GM10266 (cell line): ENCODE measurements at regions not wholly inside any gene's neighbourhood (a gene's known extent, or its start where the extent isn't known, plus 50 kb on each side); places are given as distances from the start of the nearest gene placed in this dataset.

Experiments
- DNase-seq: peaks from one replicate; pipeline ENCODE4 v3.0.0; 2012; ENCODE audit errors: extremely low spot score
- TF ChIP-seq, protein P1 (sequence below): IDR thresholded peaks from 2 replicates; pipeline ENCODE4 v1.5.1; 2012; ENCODE audit warnings: mild to moderate bottlenecking, low read depth; ENCODE audit not compliant: control insufficient read depth, insufficient read depth; ENCODE audit errors: missing control alignments

DNA sequence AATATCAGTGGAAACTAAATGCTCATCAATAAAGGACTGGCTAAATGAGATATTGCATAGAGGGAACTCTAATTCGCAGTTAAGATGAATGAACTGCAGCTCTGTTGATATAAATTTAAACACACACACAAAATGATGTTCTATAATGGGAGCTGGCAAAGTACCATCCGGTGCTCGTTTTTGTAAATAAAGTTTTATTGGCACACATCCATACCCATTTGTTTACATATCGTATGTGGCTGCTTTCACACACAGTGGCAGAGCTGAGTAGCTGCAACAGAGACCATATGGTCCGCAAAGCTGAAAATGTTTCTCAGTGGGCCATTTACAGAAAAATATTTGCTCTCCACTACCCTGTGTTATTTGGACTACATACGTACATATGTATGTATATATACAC, 120.7 kb downstream of the EDN3 start:
- no peak for DNase-seq
- TF ChIP-seq, protein P1, sequence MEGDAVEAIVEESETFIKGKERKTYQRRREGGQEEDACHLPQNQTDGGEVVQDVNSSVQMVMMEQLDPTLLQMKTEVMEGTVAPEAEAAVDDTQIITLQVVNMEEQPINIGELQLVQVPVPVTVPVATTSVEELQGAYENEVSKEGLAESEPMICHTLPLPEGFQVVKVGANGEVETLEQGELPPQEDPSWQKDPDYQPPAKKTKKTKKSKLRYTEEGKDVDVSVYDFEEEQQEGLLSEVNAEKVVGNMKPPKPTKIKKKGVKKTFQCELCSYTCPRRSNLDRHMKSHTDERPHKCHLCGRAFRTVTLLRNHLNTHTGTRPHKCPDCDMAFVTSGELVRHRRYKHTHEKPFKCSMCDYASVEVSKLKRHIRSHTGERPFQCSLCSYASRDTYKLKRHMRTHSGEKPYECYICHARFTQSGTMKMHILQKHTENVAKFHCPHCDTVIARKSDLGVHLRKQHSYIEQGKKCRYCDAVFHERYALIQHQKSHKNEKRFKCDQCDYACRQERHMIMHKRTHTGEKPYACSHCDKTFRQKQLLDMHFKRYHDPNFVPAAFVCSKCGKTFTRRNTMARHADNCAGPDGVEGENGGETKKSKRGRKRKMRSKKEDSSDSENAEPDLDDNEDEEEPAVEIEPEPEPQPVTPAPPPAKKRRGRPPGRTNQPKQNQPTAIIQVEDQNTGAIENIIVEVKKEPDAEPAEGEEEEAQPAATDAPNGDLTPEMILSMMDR: no peak

DNA sequence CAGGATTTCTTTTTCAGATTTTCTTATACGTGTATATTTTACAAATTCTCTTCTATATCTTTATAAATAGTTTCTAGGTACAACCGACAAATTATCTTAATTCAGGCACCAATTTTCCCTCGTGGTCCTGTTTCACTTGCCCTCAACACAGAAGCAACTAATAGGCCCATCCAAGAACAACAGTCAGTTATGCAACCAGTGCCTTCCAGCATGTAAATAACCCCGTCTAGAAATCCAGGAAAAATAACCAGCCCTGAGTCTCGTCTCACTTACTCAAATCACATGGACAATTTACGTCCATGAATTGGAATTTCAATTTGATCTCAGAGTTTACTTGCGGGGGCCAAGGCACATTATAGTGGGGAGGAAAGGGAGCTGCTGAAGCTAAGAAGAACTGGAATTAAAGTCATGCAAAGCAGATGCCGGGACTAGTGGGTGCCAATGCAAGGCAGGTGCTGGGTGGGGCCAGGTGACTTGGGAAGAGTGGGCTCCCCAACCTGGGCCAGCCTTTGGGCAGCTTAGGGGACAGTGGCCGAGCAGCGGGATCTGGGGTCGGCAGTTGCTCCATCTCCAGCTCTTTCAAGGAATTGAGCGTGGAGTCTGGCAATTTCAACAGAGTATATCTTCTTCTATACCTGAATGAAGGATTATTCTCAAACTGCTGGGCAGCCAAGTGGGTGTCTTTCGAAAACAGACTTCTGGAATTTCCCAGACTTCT, 121.7 kb downstream of the EDN3 start:
- no peak for DNase-seq
- TF ChIP-seq, protein P1: no peak

DNA sequence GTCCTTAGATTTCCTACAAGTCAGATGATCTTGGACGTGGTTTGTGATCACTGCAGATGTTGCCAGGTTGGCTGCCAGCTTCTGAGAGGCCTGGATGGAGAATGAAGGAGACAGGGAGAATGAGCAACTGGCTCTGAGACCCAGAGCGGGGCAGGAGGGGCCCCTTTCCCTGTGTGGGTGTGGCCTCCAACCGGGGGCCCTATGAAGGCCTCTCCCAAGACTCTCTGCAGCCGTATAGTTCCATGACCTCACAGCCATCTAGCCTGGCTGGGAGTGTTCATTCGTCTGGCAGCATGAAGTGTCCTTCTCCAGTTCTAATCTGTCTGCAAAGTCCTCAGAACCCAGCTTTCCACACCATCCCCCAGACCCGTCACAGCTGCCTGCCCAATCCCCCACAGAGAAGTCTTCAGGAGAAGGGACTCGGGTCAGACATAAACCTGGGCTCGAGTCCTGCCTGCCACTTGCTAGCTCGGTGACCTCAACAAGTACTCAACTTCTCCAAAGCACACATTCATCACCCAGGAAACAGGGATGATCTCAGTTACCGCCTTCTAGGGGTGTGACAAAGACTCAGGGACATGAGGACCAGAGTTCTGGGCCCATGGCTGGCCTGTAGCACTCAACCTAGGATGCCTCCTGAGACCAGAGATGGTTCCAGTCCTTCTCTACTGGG, 122.6 kb downstream of the EDN3 start:
- DNase-seq: no peak
- TF ChIP-seq, protein P1: no peak

DNA sequence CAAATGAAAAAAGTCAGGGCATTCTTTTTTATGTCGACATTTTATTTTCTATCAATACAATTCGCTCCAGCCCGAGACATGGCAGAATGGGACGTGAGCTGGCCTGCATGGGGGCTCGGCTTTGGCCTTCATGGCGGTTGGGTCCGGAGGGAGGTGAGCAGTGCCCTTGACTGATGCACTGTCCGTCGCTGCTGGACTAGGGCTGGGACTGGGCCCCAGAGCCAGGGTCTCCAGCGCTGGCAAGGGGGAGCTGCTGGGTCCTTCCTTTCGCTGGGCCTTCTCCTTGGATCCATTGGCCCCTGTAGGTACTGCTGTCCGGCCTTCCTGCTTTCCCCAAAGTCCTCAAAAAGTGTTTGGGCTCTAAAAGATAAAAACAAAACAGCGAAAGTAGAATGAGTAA, 124.6 kb downstream of the EDN3 start:
- no peak for DNase-seq
- TF ChIP-seq, protein P1: no peak

DNA sequence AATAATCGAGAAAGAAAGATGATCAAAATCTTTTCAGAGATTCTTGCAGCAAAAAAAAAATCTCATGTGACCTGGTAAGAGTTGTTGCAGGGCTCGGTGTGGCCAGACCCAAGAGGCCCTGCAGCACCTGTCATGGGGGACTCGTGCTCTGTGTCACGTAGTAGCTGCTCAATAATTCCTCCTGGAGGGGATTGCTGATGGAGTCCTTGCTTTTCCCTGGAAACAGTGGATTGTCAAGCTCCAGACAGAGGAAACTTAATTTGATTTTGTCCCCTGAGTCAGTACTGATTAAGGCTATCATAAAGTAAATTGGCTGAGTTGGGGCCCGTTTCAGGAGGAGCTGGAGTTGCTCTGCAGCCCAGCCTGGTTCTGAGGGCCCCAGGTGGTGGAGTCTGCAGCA, 125.2 kb downstream of the EDN3 start:
- TF ChIP-seq, protein P1: no peak
- no peak for DNase-seq

DNA sequence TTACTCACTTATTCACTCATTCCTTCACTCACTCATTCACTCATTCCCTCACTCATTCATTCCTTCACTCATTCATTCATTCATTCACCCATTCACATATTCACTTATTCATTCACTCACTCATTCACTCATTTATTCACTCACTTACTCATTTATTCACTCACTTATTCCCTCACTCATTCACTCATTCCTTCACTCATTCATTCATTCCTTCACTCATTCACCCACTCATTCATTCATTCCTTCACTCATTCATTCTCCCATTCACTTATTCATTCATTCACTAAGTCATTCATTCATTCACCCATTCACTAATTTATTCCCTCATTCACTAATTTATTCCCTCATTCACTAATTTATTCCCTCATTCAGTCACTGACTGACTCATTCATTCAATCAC, 127.6 kb downstream of the EDN3 start:
- no peak for DNase-seq
- TF ChIP-seq, protein P1: no peak

DNA sequence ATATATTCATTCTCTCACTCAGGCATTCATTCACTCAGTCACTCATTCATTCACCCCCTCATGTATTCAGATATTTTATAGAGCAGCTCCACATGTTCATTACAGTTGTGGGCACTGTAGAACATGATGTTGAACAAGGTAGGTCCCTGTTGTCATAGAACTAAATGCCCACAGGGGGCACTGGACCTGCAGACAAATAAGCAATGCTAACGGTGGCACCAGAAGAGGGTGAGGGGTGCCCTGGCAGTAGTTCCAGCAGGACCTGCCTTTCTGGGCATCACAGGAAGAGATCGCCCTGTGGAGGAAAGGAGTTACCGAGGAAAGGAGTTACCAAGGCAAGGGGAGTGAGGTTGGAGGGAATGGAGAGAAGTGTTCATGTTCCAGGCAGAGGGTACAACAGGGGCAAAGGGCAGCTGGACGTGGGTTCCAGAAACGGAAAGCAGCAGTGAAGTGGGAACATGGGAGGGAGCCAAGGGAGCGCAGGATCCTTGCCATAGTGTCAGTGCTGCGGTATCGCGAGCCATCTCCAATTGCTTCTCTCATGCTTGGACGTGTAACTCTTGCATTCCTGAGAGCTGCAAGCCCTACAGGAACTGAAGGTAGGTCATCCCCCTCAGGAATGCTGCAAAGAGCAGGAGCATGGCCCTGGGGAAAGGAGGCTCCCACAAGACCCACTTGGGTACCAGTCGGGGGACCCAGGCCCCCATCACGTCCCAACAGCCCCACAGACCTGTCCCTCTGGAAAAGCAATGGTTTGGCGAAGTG, 128.2 kb downstream of the EDN3 start:
- no peak for DNase-seq
- TF ChIP-seq, protein P1: no peak
